Stomach (tissue), 4 donors: ENCODE measurements at regions not wholly inside any gene's neighbourhood (a gene's known extent, or its start where the extent isn't known, plus 50 kb on each side); places are given as distances from the start of the nearest gene placed in this dataset.

Source experiments
- CTCF ChIP-seq, 7 experiments: fragments of 450-650 bp in 4 of 7; fragments of 200-600 bp in 3 of 7; sonication (generic) in 3 of 7; IDR thresholded peaks; one replicate each; pipeline ENCODE4 v1.5.1; 2016 to 2019; ENCODE audit warnings: antibody characterized with exemption in 7 of 7, control low read depth in 2 of 7, mild to moderate bottlenecking in 1 of 7
- EP300 ChIP-seq: sonication (generic); formaldehyde crosslinking; IDR thresholded peaks from one replicate; pipeline ENCODE4 v1.6.1; 2017; ENCODE audit warnings: antibody characterized with exemption
- POLR2A ChIP-seq, 4 donors: fragments of 450-650 bp; IDR thresholded peaks; one replicate each; pipeline ENCODE4 v1.6.1; 2016; ENCODE audit warnings: antibody characterized with exemption in 4 of 4, control low read depth in 2 of 4, mild to moderate bottlenecking in 1 of 4, moderate library complexity in 1 of 4
- POLR2AphosphoS5 ChIP-seq, 3 donors: sonication (generic); formaldehyde crosslinking; IDR thresholded peaks; one replicate each; pipeline ENCODE4 v1.6.1; 2016; ENCODE audit warnings: antibody characterized with exemption in 3 of 3

- TF ChIP-seq CTCF (IDR thresholded peaks at IDR 0.05) (no peak), POLR2AphosphoS5 (IDR thresholded peaks at IDR 0.05) (no peak), POLR2A (IDR thresholded peaks at IDR 0.05) (no peak), EP300 (no peak)
Measured at GRCh38 chr3:113054552-113054951, 63.8 kb downstream of the GTPBP8 start.
